HUES6 (cell line): ENCODE measurements at regions not wholly inside any gene's neighbourhood (a gene's known extent, or its start where the extent isn't known, plus 50 kb on each side); places are given as distances from the start of the nearest gene placed in this dataset.

Experiments
- H3K27ac ChIP-seq: 2 replicates; pipeline ENCODE4 v1.7.0; 2013; ENCODE audit warnings: low read depth, mild to moderate bottlenecking, low read length, inconsistent platforms
- H3K27me3 ChIP-seq: 2 replicates; pipeline ENCODE4 v1.6.1; 2013; ENCODE audit warnings: low read length; ENCODE audit not compliant: control insufficient read depth, insufficient read depth
- H3K36me3 ChIP-seq: 2 replicates; pipeline ENCODE4 v1.6.1; 2013; ENCODE audit warnings: low read length; ENCODE audit not compliant: control insufficient read depth, insufficient read depth
- H3K4me1 ChIP-seq: 2 replicates; pipeline ENCODE4 v1.6.1; 2013; ENCODE audit warnings: low read length; ENCODE audit not compliant: control insufficient read depth, insufficient read depth
- H3K4me3 ChIP-seq: 2 replicates; pipeline ENCODE4 v1.5.1; 2013; ENCODE audit warnings: low read depth, low read length
- H3K9ac ChIP-seq: one replicate; pipeline ENCODE4 v1.6.1; 2013; ENCODE audit warnings: mild to moderate bottlenecking, low read length
- H3K9me3 ChIP-seq: 2 replicates; pipeline ENCODE4 v1.6.1; 2013; ENCODE audit warnings: low read depth, low read length; ENCODE audit not compliant: control insufficient read depth, insufficient read depth

DNA sequence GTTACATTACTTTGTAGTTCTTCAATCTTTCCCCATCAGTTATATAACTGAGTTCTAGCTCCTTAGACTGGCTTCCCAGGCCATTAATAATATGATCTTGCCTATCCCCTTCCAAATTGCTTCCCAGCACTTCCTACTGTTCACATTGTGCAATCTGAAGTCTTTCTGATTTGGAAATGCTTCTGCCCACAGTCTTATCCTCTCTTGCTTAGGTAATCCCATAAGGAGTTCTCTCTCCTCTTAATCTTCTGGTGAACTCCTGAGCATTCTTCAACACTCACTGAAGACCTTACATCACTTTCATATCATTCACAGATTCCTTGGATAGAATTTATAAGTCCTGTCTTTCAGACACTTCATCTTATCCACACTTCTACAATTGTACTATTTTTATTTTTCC, 132.7 kb upstream of the TTC29 start:
- no peak overlapping the region for H3K4me3 ChIP-seq
- peaks cover 37% of the 10 kb centered on the region; the same call in 1 of the 2 replicates for H3K27me3 ChIP-seq
- H3K4me1 ChIP-seq: peaks cover 13% of the 10 kb centered on the region
- peaks cover 7% of the 10 kb centered on the region; the same call in 1 of the 2 replicates for H3K9me3 ChIP-seq
- no peak overlapping the region for H3K27ac ChIP-seq
- H3K9ac ChIP-seq: no peak overlapping the region
- H3K36me3 ChIP-seq: no peaks in the 10 kb centered on the region

DNA sequence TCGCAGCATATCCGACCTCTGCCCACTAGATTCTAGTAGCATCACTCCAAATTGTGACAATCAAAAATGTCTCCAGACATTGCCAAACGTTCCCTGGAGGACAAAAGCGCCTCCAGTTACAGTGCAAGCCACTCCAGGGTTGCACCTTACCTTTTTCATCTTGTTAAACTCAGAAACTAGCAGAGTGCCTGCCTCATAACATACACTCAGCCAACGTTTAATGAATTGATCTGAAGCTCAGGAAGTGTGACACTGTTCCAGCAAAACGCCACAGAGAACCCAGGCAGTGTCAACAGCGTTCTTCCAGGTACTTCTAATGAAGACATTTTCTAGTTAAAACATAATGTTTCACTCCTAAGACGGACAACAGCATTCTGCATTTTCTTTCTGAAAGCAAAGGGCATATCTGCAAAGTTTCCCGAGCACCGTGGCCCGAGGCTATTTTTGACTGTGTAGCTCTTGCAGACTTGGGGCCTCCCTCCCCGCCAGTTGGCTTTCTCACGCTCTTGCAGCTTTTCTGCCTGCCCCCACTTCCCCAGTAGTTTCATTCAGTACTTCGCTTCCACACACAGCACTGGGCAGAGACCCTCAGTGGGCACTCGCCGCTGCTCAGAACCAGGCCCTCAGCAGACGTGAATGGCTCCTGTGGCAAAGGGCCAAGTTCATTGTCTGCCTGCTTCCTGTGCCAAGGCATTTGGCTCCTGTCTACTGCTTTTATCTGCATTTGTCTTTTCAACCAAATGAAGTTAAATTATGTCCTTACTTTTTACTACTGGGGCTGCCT, 133.4 kb upstream of the TTC29 start:
- H3K27me3 ChIP-seq: peaks cover 30% of the 10 kb centered on the region; the same call in 1 of the 2 replicates
- no peak overlapping the region for H3K9ac ChIP-seq
- no peaks in the 10 kb centered on the region for H3K36me3 ChIP-seq
- peaks cover 13% of the 10 kb centered on the region for H3K4me1 ChIP-seq
- H3K27ac ChIP-seq: no peak overlapping the region
- H3K4me3 ChIP-seq: no peak overlapping the region
- H3K9me3 ChIP-seq: peaks cover 7% of the 10 kb centered on the region; the same call in 1 of the 2 replicates

DNA sequence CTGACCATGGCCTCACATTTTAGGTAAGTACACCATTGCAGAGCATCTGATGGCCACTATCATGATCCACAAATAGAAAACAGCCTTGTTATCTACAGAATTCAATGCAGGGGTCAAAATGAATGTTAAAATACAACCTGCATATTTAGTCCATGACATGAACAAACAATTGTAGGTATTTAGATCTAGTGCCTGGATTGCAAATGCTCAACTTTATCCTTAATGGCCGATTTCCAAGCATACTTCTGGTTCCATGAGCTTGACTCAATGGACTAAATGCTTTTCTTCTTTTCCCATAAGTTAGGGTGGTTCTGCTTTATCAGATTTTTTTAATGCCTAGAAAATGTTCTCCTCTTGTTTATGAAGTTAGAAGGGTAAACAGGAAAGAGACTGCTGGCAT, 139.2 kb upstream of the TTC29 start:
- Histone ChIP-seq H3K9ac (no peak overlapping the region), H3K36me3 (no peaks in the 10 kb centered on the region), H3K4me1 (peaks cover 6% of the 10 kb centered on the region; the same call in 1 of the 2 replicates), H3K9me3 (no peaks in the 10 kb centered on the region), H3K27me3 (no peaks in the 10 kb centered on the region), H3K27ac (no peak overlapping the region), H3K4me3 (no peak overlapping the region)

DNA sequence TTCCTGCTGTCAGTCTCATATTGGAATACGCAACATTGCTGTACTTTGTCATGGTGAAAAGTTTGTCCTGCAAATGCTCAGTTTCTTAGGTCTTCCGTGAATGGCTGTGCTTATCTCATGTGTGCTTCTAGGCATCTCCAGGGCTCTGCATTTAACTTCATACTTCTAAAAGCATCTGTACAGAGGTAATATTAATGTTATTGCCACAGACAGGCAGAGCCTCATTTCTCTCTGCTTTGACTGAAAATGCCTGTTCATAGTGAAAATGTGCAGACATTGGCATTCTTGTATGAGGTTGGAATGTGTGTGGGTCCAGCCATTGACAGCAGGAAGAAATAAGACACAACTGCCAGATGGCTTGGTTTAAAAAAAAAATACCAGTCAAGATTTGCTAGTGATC, 140.1 kb upstream of the TTC29 start:
- Histone ChIP-seq H3K27me3 (no peaks in the 10 kb centered on the region), H3K9me3 (no peaks in the 10 kb centered on the region)

DNA sequence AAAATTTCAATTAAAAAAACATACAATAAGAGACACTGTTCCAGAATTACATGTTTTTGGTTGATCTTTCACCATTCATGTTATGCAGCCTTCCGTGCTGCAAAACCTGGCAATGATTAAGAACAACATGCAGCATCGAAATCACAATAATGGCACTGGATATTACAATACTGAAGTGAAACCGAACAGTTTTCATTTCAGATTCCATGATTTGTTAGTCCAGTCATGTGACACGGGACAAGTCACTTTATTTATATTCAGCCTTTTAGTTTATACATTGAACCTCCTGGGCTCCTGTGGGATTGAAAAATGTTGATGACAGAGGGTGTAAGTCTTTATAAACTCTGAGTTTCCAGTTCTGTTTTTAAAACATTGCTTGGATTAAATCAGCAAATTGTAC, 142.5 kb upstream of the TTC29 start:
- Histone ChIP-seq H3K9me3 (no peaks in the 10 kb centered on the region), H3K4me3 (no peak overlapping the region), H3K27me3 (no peaks in the 10 kb centered on the region), H3K36me3 (no peaks in the 10 kb centered on the region), H3K4me1 (peaks cover 6% of the 10 kb centered on the region; the same call in 1 of the 2 replicates), H3K27ac (no peak overlapping the region), H3K9ac (no peak overlapping the region)

More for the DNA sequence above, 140.1 kb upstream of the TTC29 start:
- no peak overlapping the region for H3K4me3 ChIP-seq
- H3K27ac ChIP-seq: no peak overlapping the region
- H3K36me3 ChIP-seq: no peaks in the 10 kb centered on the region
- H3K4me1 ChIP-seq: peaks cover 6% of the 10 kb centered on the region; the same call in 1 of the 2 replicates
- no peak overlapping the region for H3K9ac ChIP-seq

DNA sequence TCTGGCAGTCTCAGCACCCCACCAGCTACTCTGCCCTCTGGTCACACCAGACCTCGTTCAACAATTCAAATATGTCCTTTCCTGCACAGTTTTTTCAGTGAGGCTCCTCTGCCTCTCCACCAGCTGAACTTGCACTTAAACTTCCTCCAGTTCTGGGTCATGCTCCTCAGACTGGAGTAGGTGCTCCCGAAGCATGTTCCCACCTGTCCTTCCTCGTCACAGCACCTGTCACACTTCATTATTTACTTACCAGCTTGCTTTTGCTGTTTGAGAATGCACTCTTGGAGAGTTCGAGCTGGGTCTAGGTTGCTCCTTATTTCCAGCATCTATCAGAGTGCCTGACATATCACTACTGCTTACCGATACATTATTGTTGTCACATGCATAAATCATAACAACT, 144.8 kb upstream of the TTC29 start:
- no peaks in the 10 kb centered on the region for H3K9me3 ChIP-seq
- no peaks in the 10 kb centered on the region for H3K27me3 ChIP-seq
- H3K4me3 ChIP-seq: no peak overlapping the region
- no peak overlapping the region for H3K27ac ChIP-seq
- H3K36me3 ChIP-seq: no peaks in the 10 kb centered on the region
- H3K4me1 ChIP-seq: peaks cover 6% of the 10 kb centered on the region; the same call in 1 of the 2 replicates
- no peak overlapping the region for H3K9ac ChIP-seq

DNA sequence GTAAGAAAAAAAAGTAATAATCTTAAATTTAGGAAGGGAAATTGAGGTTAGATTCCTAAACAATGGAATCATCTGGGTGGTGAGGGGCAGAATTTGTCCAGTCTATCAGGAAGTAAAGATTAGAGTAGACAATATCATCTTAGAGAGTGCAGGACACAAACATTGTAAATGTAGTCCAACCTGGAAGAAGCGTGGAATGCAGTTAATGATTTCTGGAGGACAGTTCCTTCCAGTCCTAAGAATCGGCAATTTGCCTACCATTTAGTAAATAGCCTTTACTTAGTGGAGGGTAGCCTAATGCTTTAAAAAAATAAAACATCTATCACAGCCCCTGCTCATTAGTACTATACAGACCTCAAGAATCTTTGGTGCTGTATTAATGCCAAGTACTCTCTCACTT, 147.5 kb upstream of the TTC29 start:
- H3K9me3 ChIP-seq: no peaks in the 10 kb centered on the region
- H3K27ac ChIP-seq: no peak overlapping the region
- peaks cover 6% of the 10 kb centered on the region; the same call in 1 of the 2 replicates for H3K4me1 ChIP-seq
- H3K36me3 ChIP-seq: no peaks in the 10 kb centered on the region
- no peaks in the 10 kb centered on the region for H3K27me3 ChIP-seq
- no peak overlapping the region for H3K9ac ChIP-seq
- H3K4me3 ChIP-seq: no peak overlapping the region

DNA sequence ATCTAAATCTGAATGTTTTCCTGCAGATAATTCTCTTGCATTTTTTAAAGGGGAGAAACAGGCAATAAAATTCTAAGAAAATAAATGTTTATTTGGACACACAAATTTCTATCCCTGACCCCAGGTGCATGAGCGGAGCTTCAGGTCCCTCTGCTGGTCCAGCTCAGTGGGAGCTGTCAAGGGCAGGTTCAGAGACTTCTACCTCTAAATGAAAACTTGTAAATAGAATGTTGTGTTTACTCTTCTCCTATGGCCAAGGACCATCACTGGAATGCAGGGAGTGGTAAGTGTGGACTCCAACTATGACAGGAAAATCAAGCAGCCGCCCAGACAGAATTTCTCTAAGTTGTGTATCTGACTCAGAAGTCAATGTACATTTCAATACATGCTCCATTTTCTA, 148.6 kb upstream of the TTC29 start:
- Histone ChIP-seq H3K9me3 (no peaks in the 10 kb centered on the region), H3K27ac (no peak overlapping the region), H3K27me3 (no peaks in the 10 kb centered on the region), H3K36me3 (no peaks in the 10 kb centered on the region), H3K4me3 (no peak overlapping the region), H3K4me1 (no peaks in the 10 kb centered on the region), H3K9ac (no peak overlapping the region)

DNA sequence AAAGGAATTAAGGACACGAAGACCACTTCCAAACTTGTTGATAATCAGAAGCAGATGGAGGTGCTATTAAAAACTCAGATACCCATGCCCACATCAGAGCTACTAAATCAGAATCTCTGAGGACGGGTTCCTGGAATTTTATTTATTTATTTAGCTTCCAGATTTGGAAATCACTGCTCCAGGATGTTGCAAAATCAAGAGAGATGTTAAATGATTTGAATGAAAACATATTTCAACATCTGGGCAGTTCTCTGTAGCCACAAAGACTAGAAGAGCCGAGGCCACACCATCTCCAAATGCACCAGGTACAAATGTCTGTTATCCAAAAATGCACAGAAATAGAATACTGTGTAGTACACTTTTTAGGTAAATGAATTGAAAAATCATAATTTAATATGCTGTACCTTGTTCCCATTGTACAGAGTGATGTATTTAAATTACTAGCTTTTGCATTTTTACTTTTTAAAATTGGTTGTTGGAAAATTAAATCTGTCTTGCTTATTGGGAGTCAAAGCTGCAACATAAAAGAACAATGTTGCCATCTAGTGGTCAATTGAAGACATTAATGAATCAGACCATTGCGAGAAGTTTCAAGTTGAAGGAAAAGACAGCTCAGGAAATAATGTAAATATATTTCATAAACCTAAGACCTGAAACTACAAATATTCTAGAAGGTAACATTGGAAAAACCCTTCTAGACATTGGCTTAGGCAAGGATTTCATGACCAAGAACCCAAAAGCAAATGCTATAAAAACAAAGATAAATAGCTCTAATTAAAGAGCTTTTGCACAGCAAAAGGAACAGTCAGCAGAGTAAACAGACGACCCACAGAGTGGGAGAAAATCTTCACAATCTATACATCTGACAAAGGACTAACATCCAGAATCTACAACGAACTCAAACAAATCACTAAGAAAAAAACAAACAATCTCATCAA, 151.3 kb upstream of the TTC29 start:
- Histone ChIP-seq H3K4me1 (no peaks in the 10 kb centered on the region), H3K9ac (no peak overlapping the region), H3K27me3 (no peaks in the 10 kb centered on the region), H3K4me3 (no peak overlapping the region), H3K36me3 (no peaks in the 10 kb centered on the region), H3K9me3 (no peaks in the 10 kb centered on the region), H3K27ac (no peak overlapping the region)

DNA sequence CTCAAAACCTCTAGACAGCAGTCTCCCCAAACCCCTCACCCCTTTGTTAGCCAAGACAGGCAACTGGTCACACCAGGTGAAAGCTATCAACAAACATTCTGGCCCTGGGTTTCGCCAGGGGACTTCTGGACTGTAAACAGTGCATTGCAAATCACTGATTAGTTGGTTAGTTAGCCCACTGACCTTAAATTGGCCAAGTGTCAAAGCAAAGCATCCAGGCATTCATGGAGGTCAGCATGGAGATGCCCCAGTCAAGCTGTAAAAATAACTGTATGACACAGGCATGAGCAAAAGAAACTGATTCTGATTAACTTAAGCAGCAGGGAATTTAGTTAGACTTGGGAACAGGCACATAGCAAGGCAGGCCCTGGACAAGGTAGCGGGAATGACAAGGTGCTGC, 156.0 kb upstream of the TTC29 start:
- Histone ChIP-seq H3K27ac (no peak overlapping the region), H3K4me1 (no peaks in the 10 kb centered on the region), H3K36me3 (no peaks in the 10 kb centered on the region), H3K4me3 (no peak overlapping the region), H3K27me3 (no peaks in the 10 kb centered on the region), H3K9me3 (no peaks in the 10 kb centered on the region), H3K9ac (no peak overlapping the region)

DNA sequence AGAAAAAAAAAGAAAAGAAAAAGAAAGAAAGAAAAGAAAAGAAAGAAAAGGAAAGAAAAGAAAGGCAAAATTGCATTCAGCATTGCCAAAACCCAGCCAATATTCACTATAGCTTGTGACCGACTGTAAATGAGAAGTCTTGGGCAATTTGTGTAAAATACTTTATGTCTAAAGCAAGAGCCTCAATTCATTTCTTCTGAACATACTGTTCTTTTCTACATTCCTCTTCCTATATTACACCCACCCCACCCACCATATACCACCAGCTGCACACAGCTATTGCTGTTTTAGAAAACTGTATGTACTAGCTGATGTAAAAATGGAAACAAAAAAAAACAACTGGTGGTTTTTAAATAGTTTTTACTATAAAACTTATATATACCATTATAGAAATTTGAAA, 156.9 kb upstream of the TTC29 start:
- Histone ChIP-seq H3K4me1 (no peaks in the 10 kb centered on the region), H3K9ac (no peak overlapping the region), H3K4me3 (no peak overlapping the region), H3K9me3 (no peaks in the 10 kb centered on the region), H3K27me3 (no peaks in the 10 kb centered on the region), H3K27ac (no peak overlapping the region), H3K36me3 (no peaks in the 10 kb centered on the region)
